Natural killer cell treated with Interleukin-12 subunit alpha and Interleukin-12 subunit beta and Interleukin-15 and Interleukin-18, amount 100 ng/mL, for 72 hours (primary cell): ENCODE measurements at regions not wholly inside any gene's neighbourhood (a gene's known extent, or its start where the extent isn't known, plus 50 kb on each side); places are given as distances from the start of the nearest gene placed in this dataset.

Experiments
- ATAC-seq, 2 donors: fragments of 150-1000 bp; cut with Tn5 transposase in 1 of 2; sonication (Bioruptor Pico), chemical (Tn5 transposase) in 1 of 2; 2 replicates each; pipeline ENCODE4 v1.10.0; 2021
- DNase-seq: peaks from one replicate; pipeline ENCODE4 v3.0.0; 2022; ENCODE audit warnings: low spot score
- H3K27ac Mint-ChIP-seq, 2 donors: 1 replicate in 1 of 2; 2 replicates in 1 of 2; pipeline ENCODE4 v1.8.0; 2022; ENCODE audit warnings: mixed read lengths in 2 of 2, mild to moderate bottlenecking in 1 of 2, moderate library complexity in 1 of 2
- H3K27me3 Mint-ChIP-seq, 2 donors: 1 replicate in 1 of 2; 2 replicates in 1 of 2; pipeline ENCODE4 v1.8.0; 2022; ENCODE audit warnings: mixed read lengths in 2 of 2
- H3K36me3 Mint-ChIP-seq: one replicate; pipeline ENCODE4 v1.8.0; 2022; ENCODE audit warnings: mixed read lengths
- H3K4me1 Mint-ChIP-seq, 2 donors: 1 replicate in 1 of 2; 2 replicates in 1 of 2; pipeline ENCODE4 v1.8.0; 2022; ENCODE audit warnings: low read depth in 2 of 2, mixed read lengths in 2 of 2, mild to moderate bottlenecking in 1 of 2
- H3K4me3 Mint-ChIP-seq: one replicate; pipeline ENCODE4 v1.8.0; 2022; ENCODE audit warnings: mixed read lengths
- H3K9me3 Mint-ChIP-seq: 2 replicates; pipeline ENCODE4 v1.8.0; 2022; ENCODE audit warnings: mixed read lengths

- Mint-ChIP-seq H3K4me1 (peaks cover 32 to 45% of the 10 kb centered on the region in 2 donors), H3K27me3 (no peaks in the 10 kb centered on the region), H3K4me3 (peak overlapping the region; percentile 55), H3K36me3 (peaks cover 6% of the 10 kb centered on the region), H3K9me3 (peaks cover 3% of the 10 kb centered on the region), H3K27ac (peak overlapping the region; percentile 7 to 75)
- ATAC-seq (no peak), DNase-seq (no peak)
These were observed 223.9 kb downstream of the LTN1 start for GRCh38 chr21:28768753-28769152.

- Mint-ChIP-seq H3K36me3 (peaks cover 6% of the 10 kb centered on the region), H3K27ac (peak overlapping the region in 1 of 2 donors; percentile 75)
These were observed 225.2 kb downstream of the LTN1 start for GRCh38 chr21:28767523-28767922.

GRCh38 chr21:28763809-28764418 is 228.8 kb downstream of the LTN1 start:
- Mint-ChIP-seq H3K36me3 (no peaks in the 10 kb centered on the region), H3K4me1 (peaks cover 18 to 21% of the 10 kb centered on the region in 2 donors), H3K4me3 (no peak overlapping the region), H3K27me3 (no peaks in the 10 kb centered on the region), H3K27ac (no peak overlapping the region), H3K9me3 (peaks cover 3% of the 10 kb centered on the region)
- DNase-seq (no peak), ATAC-seq (no peak)

More at GRCh38 chr21:28767523-28767922, 225.2 kb downstream of the LTN1 start:
- Mint-ChIP-seq H3K4me3 (peak overlapping the region; percentile 41), H3K4me1 (peaks cover 34 to 45% of the 10 kb centered on the region in 2 donors), H3K9me3 (peaks cover 3% of the 10 kb centered on the region), H3K27me3 (no peaks in the 10 kb centered on the region)
- peak in 1 of 2 donors; percentile 89 for ATAC-seq
- DNase-seq: no peak

GRCh38 chr21:28762357-28762735 is 230.3 kb downstream of the LTN1 start:
- Mint-ChIP-seq H3K4me1 (peaks cover 11 to 16% of the 10 kb centered on the region in 2 donors), H3K27me3 (no peaks in the 10 kb centered on the region), H3K36me3 (no peaks in the 10 kb centered on the region), H3K9me3 (peaks cover 3% of the 10 kb centered on the region), H3K4me3 (no peak overlapping the region), H3K27ac (no peak overlapping the region)
- no peak for ATAC-seq
- no peak for DNase-seq

GRCh38 chr21:28761674-28762356 is 230.9 kb downstream of the LTN1 start:
- H3K27me3 Mint-ChIP-seq: no peaks in the 10 kb centered on the region
- H3K36me3 Mint-ChIP-seq: no peaks in the 10 kb centered on the region
- DNase-seq (no peak), ATAC-seq (no peak)
- peaks cover 3% of the 10 kb centered on the region for H3K9me3 Mint-ChIP-seq
- H3K4me1 Mint-ChIP-seq: peaks cover 6 to 16% of the 10 kb centered on the region in 2 donors
- no peak overlapping the region for H3K27ac Mint-ChIP-seq
- H3K4me3 Mint-ChIP-seq: no peak overlapping the region

- Mint-ChIP-seq H3K27me3 (no peaks in the 10 kb centered on the region), H3K4me3 (no peak overlapping the region), H3K9me3 (no peaks in the 10 kb centered on the region), H3K4me1 (peaks cover 6 to 21% of the 10 kb centered on the region in 2 donors), H3K36me3 (no peaks in the 10 kb centered on the region), H3K27ac (no peak overlapping the region)
- DNase-seq: no peak
- no peak for ATAC-seq
These were observed 233.8 kb downstream of the LTN1 start for GRCh38 chr21:28758883-28759242.

GRCh38 chr21:28758042-28758882 is 234.4 kb downstream of the LTN1 start:
- ATAC-seq (no peak), DNase-seq (no peak)
- peaks cover 6 to 18% of the 10 kb centered on the region in 2 donors for H3K4me1 Mint-ChIP-seq
- no peaks in the 10 kb centered on the region for H3K36me3 Mint-ChIP-seq
- H3K4me3 Mint-ChIP-seq: no peak overlapping the region
- H3K27ac Mint-ChIP-seq: no peak overlapping the region
- no peaks in the 10 kb centered on the region for H3K9me3 Mint-ChIP-seq
- no peaks in the 10 kb centered on the region for H3K27me3 Mint-ChIP-seq

- Mint-ChIP-seq H3K27ac (no peak overlapping the region), H3K4me3 (no peak overlapping the region), H3K27me3 (no peaks in the 10 kb centered on the region), H3K9me3 (no peaks in the 10 kb centered on the region), H3K4me1 (peaks cover 6 to 13% of the 10 kb centered on the region in 2 donors), H3K36me3 (no peaks in the 10 kb centered on the region)
- ATAC-seq: no peak
- no peak for DNase-seq
These were observed 237.8 kb downstream of the LTN1 start for GRCh38 chr21:28754862-28755261.

GRCh38 chr21:28754127-28754611 is 238.5 kb downstream of the LTN1 start:
- DNase-seq (no peak), ATAC-seq (no peak)
- Mint-ChIP-seq H3K27me3 (no peaks in the 10 kb centered on the region), H3K27ac (no peak overlapping the region), H3K9me3 (no peaks in the 10 kb centered on the region), H3K36me3 (no peaks in the 10 kb centered on the region), H3K4me3 (no peak overlapping the region), H3K4me1 (peaks cover 6 to 13% of the 10 kb centered on the region in 2 donors)

- Mint-ChIP-seq H3K4me1 (peaks cover 0 to 12% of the 10 kb centered on the region in 2 donors), H3K36me3 (no peaks in the 10 kb centered on the region), H3K4me3 (no peak overlapping the region), H3K9me3 (no peaks in the 10 kb centered on the region), H3K27ac (no peak overlapping the region), H3K27me3 (no peaks in the 10 kb centered on the region)
- ATAC-seq (no peak), DNase-seq (no peak)
These were observed 240.5 kb downstream of the LTN1 start for GRCh38 chr21:28752131-28752530.

- Mint-ChIP-seq H3K4me1 (peaks cover 0 to 11% of the 10 kb centered on the region in 2 donors), H3K9me3 (no peaks in the 10 kb centered on the region), H3K36me3 (no peaks in the 10 kb centered on the region), H3K27me3 (no peaks in the 10 kb centered on the region), H3K27ac (no peak overlapping the region), H3K4me3 (no peak overlapping the region)
- DNase-seq (no peak), ATAC-seq (no peak)
These were observed 241.5 kb downstream of the LTN1 start for GRCh38 chr21:28751176-28751575.

GRCh38 chr21:28750565-28750964 is 242.1 kb downstream of the LTN1 start:
- Mint-ChIP-seq H3K4me1 (peaks cover 0 to 8% of the 10 kb centered on the region in 2 donors), H3K9me3 (no peaks in the 10 kb centered on the region), H3K36me3 (no peaks in the 10 kb centered on the region), H3K27me3 (no peaks in the 10 kb centered on the region), H3K4me3 (no peak overlapping the region), H3K27ac (no peak overlapping the region)
- no peak for DNase-seq
- ATAC-seq: no peak

- no peak for ATAC-seq
- DNase-seq: no peak
- H3K27me3 Mint-ChIP-seq: no peaks in the 10 kb centered on the region
- no peak overlapping the region for H3K4me3 Mint-ChIP-seq
- no peaks in the 10 kb centered on the region for H3K36me3 Mint-ChIP-seq
- H3K4me1 Mint-ChIP-seq: peaks cover 0 to 6% of the 10 kb centered on the region in 2 donors
- H3K9me3 Mint-ChIP-seq: no peaks in the 10 kb centered on the region
- H3K27ac Mint-ChIP-seq: no peak overlapping the region
These were observed 243.1 kb downstream of the LTN1 start for GRCh38 chr21:28749536-28749935.

- no peak for DNase-seq
- no peak overlapping the region for H3K4me3 Mint-ChIP-seq
- H3K27ac Mint-ChIP-seq: no peak overlapping the region
- H3K27me3 Mint-ChIP-seq: no peaks in the 10 kb centered on the region
- no peak for ATAC-seq
- peaks cover 0 to 9% of the 10 kb centered on the region in 2 donors for H3K4me1 Mint-ChIP-seq
- H3K36me3 Mint-ChIP-seq: no peaks in the 10 kb centered on the region
- no peaks in the 10 kb centered on the region for H3K9me3 Mint-ChIP-seq
These were observed 245.2 kb downstream of the LTN1 start for GRCh38 chr21:28747464-28747863.
